Mesenchymal stem cell (in vitro differentiated cells and primary cell): ENCODE measurements at regions not wholly inside any gene's neighbourhood (a gene's known extent, or its start where the extent isn't known, plus 50 kb on each side); places are given as distances from the start of the nearest gene placed in this dataset.
A peak's percentile ranks its signal among the peaks of the same experiment; 100 is the strongest.
"Not testable (repeated sequence)": the region's sequence is repeated elsewhere in the genome, so short reads cannot be mapped to it uniquely, and the experiment has no call there.

Experiments used
- DNase-seq: peaks from one replicate; pipeline ENCODE4 v3.0.0-alpha.2; 2013
- H2AFZ ChIP-seq: one replicate; pipeline ENCODE4 v1.6.1; 2013; ENCODE audit warnings: low read depth, mild to moderate bottlenecking, control low read depth, inconsistent platforms, low read length, moderate library complexity
- H2AK5ac ChIP-seq: 2 replicates; pipeline ENCODE4 v1.6.1; 2013; ENCODE audit warnings: low read length, moderate library complexity, mild to moderate bottlenecking, inconsistent platforms; ENCODE audit not compliant: severe bottlenecking
- H2BK120ac ChIP-seq: one replicate; pipeline ENCODE4 v1.6.1; 2013; ENCODE audit warnings: low read depth, mild to moderate bottlenecking, inconsistent platforms, low read length, moderate library complexity
- H2BK12ac ChIP-seq, 2 experiments: one replicate each; pipeline ENCODE4 v1.6.1; 2013; ENCODE audit warnings: inconsistent platforms in 2 of 2, low read length in 2 of 2, mild to moderate bottlenecking in 2 of 2, moderate library complexity in 2 of 2, control low read depth in 1 of 2
- H2BK15ac ChIP-seq: one replicate; pipeline ENCODE4 v1.6.1; 2013; ENCODE audit warnings: mild to moderate bottlenecking, low read depth, inconsistent platforms; ENCODE audit not compliant: poor library complexity, severe bottlenecking
- H2BK5ac ChIP-seq: 2 replicates; pipeline ENCODE4 v1.6.1; 2013; ENCODE audit warnings: low read depth, mild to moderate bottlenecking, low read length, control low read depth, inconsistent platforms; ENCODE audit not compliant: poor library complexity, severe bottlenecking
- H3K14ac ChIP-seq, 2 experiments: one replicate each; pipeline ENCODE4 v1.6.1; 2013; ENCODE audit warnings: inconsistent platforms in 2 of 2, low read length in 2 of 2, control low read depth in 1 of 2, mild to moderate bottlenecking in 1 of 2, moderate library complexity in 1 of 2
- H3K18ac ChIP-seq, 2 experiments: one replicate each; pipeline ENCODE4 v1.6.1; 2013; ENCODE audit warnings: inconsistent platforms in 2 of 2, low read length in 2 of 2, control low read depth in 1 of 2, low read depth in 1 of 2, mild to moderate bottlenecking in 1 of 2
- H3K23ac ChIP-seq, 2 experiments: one replicate each; pipeline ENCODE4 v1.6.1; 2013; ENCODE audit warnings: inconsistent platforms in 2 of 2, low read length in 2 of 2, mild to moderate bottlenecking in 2 of 2, moderate library complexity in 2 of 2, control low read depth in 1 of 2
- H3K27ac ChIP-seq: 2 replicates; pipeline ENCODE4 v1.5.1; 2013; ENCODE audit warnings: mild to moderate bottlenecking, moderate library complexity, low read length, control low read depth, inconsistent platforms; ENCODE audit not compliant: poor library complexity, severe bottlenecking
- H3K27me3 ChIP-seq, 2 experiments: 2 replicates each; pipeline versions ENCODE4 v1.6.1 to v1.7.0; 2013; ENCODE audit warnings: low read length in 2 of 2, mild to moderate bottlenecking in 2 of 2, moderate library complexity in 2 of 2, control low read depth in 1 of 2, inconsistent platforms in 1 of 2; ENCODE audit not compliant: control insufficient read depth in 1 of 2, insufficient read depth in 1 of 2
- H3K36me3 ChIP-seq, 2 experiments: 2 replicates each; pipeline versions ENCODE4 v1.6.1 to v1.7.0; 2013; ENCODE audit warnings: low read length in 2 of 2, control low read depth in 1 of 2, inconsistent platforms in 1 of 2, low read depth in 1 of 2, mild to moderate bottlenecking in 1 of 2; ENCODE audit not compliant: insufficient read depth in 2 of 2, control insufficient read depth in 1 of 2
- H3K4ac ChIP-seq, 2 experiments: one replicate each; pipeline ENCODE4 v1.6.1; 2013; ENCODE audit warnings: inconsistent platforms in 2 of 2, low read length in 2 of 2, mild to moderate bottlenecking in 2 of 2, moderate library complexity in 2 of 2, control low read depth in 1 of 2, low read depth in 1 of 2
- H3K4me1 ChIP-seq: 2 replicates; pipeline ENCODE4 v1.6.1; 2013; ENCODE audit warnings: low read depth, low read length, control low read depth; ENCODE audit not compliant: control insufficient read depth, insufficient read depth
- H3K4me2 ChIP-seq: 2 replicates; pipeline ENCODE4 v1.6.1; 2013; ENCODE audit warnings: low read length, mild to moderate bottlenecking, inconsistent platforms; ENCODE audit not compliant: poor library complexity, severe bottlenecking
- H3K4me3 ChIP-seq, 2 experiments: 2 replicates each; pipeline versions ENCODE4 v1.5.1 to v1.7.0; 2013; ENCODE audit warnings: low read length in 2 of 2, mild to moderate bottlenecking in 2 of 2, control low read depth in 1 of 2, low read depth in 1 of 2; ENCODE audit not compliant: insufficient read depth in 1 of 2
- H3K79me1 ChIP-seq: replicated peaks from 2 replicates; pipeline ENCODE4 v1.6.1; 2013; ENCODE audit warnings: mild to moderate bottlenecking, control low read depth, low read length, inconsistent platforms; ENCODE audit not compliant: poor library complexity, severe bottlenecking
- H3K9ac ChIP-seq: 2 replicates; pipeline ENCODE4 v1.7.0; 2013; ENCODE audit warnings: mild to moderate bottlenecking, low read length, moderate library complexity
- H3K9me3 ChIP-seq: 2 replicates; pipeline ENCODE4 v1.7.0; 2013; ENCODE audit warnings: mild to moderate bottlenecking, low read length; ENCODE audit not compliant: control insufficient read depth
- H4K8ac ChIP-seq: one replicate; pipeline ENCODE4 v1.6.1; 2013; ENCODE audit warnings: inconsistent platforms, mild to moderate bottlenecking, low read length, moderate library complexity
- H4K91ac ChIP-seq: one replicate; pipeline ENCODE4 v1.6.1; 2013; ENCODE audit warnings: mild to moderate bottlenecking, low read length, inconsistent platforms
- WGBS: methylation state at CpG from one replicate; pipeline ENCODE4 v1.1.7; 2013; ENCODE audit warnings: mixed read lengths; 5-methylcytosine and 5-hydroxymethylcytosine counted together

GRCh38 chr9:63876380-63876779, 1408.6 kb downstream of the FOXD4L5 start:
- H2BK5ac ChIP-seq, H3K4me1 ChIP-seq, H3K14ac ChIP-seq, H3K23ac ChIP-seq, DNase-seq, H3K9me3 ChIP-seq, H2BK12ac ChIP-seq, H4K8ac ChIP-seq, H3K4ac ChIP-seq, H3K18ac ChIP-seq, H3K27ac ChIP-seq, H3K9ac ChIP-seq, H2BK15ac ChIP-seq, H2AK5ac ChIP-seq, H2AFZ ChIP-seq, H4K91ac ChIP-seq, H3K79me1 ChIP-seq, H2BK120ac ChIP-seq, H3K4me3 ChIP-seq, H3K4me2 ChIP-seq, H3K27me3 ChIP-seq, H3K36me3 ChIP-seq: not testable (repeated sequence)
- no CpG with 5 or more reads among the region's 17 CpGs for WGBS

DNA sequence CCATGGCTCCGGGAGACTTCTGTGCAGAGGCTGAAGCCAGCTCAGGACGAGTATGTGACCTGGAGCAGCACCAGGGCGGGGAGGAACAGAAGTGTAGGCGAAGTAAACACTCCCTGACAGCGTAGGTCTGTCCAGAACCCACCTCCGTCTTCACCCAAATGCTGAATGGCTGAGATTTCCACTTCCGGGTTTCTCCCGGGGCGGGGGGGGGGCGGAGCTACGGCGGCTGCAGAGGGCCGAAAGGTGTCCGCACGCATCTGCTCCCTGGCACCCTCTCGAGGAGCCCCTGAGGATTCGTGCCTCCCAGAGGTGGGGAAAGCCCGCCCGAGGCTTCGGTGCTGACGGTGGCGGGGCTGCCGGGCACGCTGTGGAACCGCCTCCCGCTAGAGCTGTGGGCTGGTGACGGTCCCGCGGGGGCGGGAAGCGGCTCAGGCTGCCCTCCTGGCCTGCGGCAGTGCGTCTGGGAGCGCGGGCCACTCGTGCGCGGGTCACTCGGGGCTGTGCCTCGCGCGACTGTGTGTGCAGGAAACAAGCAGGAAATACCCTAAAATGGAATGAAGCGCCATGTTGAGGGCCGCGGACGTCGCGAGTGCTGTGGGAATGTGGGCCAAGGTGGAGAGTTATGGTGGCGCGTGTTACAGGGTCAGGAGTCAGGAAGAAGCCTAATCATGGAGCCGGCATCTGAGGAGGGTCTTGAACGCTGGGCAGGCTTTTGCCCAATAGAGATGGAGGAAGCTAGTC, 1425.4 kb downstream of the FOXD4L5 start:
- Histone ChIP-seq H2AFZ (no peak overlapping the region), H2AK5ac (no peak overlapping the region), H3K4ac (no peak overlapping the region), H2BK5ac (no peak overlapping the region), H3K14ac (no peak overlapping the region), H2BK15ac (no peak overlapping the region), H3K18ac (no peak overlapping the region), H4K91ac (no peak overlapping the region), H3K79me1 (no peaks in the 10 kb centered on the region), H3K9ac (peak overlapping the region; percentile 67), H3K23ac (no peak overlapping the region), H3K27me3 (no peaks in the 10 kb centered on the region), H3K4me1 (no peaks in the 10 kb centered on the region), H3K9me3 (no peaks in the 10 kb centered on the region), H4K8ac (no peak overlapping the region), H3K4me3 (peak overlapping the region in 1 of 2 experiments; percentile 65), H3K36me3 (no peaks in the 10 kb centered on the region), H2BK12ac (no peak overlapping the region), H2BK120ac (no peak overlapping the region), H3K27ac (no peak overlapping the region), H3K4me2 (no peak overlapping the region)
- no peak for DNase-seq
- 88% methylated on average over 46 of the region's 52 CpGs for WGBS

GRCh38 chr9:63859090-63859474, 1425.9 kb downstream of the FOXD4L5 start:
- not testable (repeated sequence) for H3K4me1 ChIP-seq, H2BK5ac ChIP-seq, H3K79me1 ChIP-seq, H2BK15ac ChIP-seq, H3K23ac ChIP-seq, H2BK12ac ChIP-seq, H3K4me2 ChIP-seq, H2AFZ ChIP-seq, H3K27ac ChIP-seq, H2AK5ac ChIP-seq, H3K14ac ChIP-seq, H3K4ac ChIP-seq, H3K9me3 ChIP-seq, H4K8ac ChIP-seq, DNase-seq, H2BK120ac ChIP-seq, H4K91ac ChIP-seq, H3K27me3 ChIP-seq, H3K18ac ChIP-seq, H3K36me3 ChIP-seq
- Histone ChIP-seq H3K4me3 (peak overlapping the region in 1 of 2 experiments; percentile 65), H3K9ac (peak overlapping the region; percentile 67)
- 82% methylated on average over 23 of the region's 24 CpGs for WGBS

DNA sequence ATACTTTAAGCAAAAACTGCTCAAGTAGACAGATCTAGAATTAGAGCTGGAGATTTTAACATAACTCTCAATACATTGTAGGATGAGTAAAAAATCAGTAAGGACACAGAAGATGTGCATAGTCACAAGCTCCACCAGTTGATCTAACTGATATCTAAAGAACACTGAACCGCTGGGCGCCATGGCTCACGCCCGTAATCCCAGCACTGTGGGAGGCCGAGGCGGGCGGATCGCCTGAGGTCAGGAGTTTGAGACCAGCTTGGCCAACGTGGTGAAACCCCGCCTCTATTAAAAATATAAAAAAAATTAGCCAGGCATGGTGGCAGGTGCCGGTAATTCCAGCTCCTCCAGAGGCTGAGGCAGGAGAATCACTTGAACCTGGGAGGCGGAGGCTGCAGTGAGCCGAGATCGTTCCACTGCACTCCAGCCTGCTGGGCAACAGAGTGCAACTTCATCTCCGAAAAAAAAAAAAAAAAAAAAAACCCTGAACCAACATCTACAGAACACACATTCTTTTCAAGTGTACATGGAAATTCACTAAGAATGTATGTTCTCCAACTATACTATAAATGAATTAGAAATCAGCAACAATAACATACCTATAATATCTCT, 1431.8 kb downstream of the FOXD4L5 start:
- not testable (repeated sequence) for H3K9ac ChIP-seq, H3K27me3 ChIP-seq, H2BK12ac ChIP-seq, H3K4me3 ChIP-seq, DNase-seq, H3K4me2 ChIP-seq, H4K91ac ChIP-seq, H4K8ac ChIP-seq, H3K23ac ChIP-seq, H3K79me1 ChIP-seq, H2AK5ac ChIP-seq, H2BK5ac ChIP-seq, H3K27ac ChIP-seq, H2BK120ac ChIP-seq, H3K9me3 ChIP-seq, H3K14ac ChIP-seq, H2BK15ac ChIP-seq, H3K4me1 ChIP-seq, H3K4ac ChIP-seq, H3K18ac ChIP-seq, H2AFZ ChIP-seq, H3K36me3 ChIP-seq
- 84% methylated on average over 13 of the region's 15 CpGs for WGBS
